ENCODE measurements at regions not wholly inside any gene's neighbourhood (a gene's known extent, or its start where the extent isn't known, plus 50 kb on each side); places are given as distances from the start of the nearest gene placed in this dataset.
A peak's percentile ranks its signal among the peaks of the same experiment; 100 is the strongest.

- TF ChIP-seq EZH2phosphoT487 (IDR thresholded peaks at IDR 0.05; ENCODE audit: borderline replicate concordance, low read length) (no peak), CTCF (conservative IDR thresholded peaks at IDR 0.05; ENCODE audit: low read depth, low read length) (no peak), EZH2 (IDR thresholded peaks at IDR 0.05; ENCODE audit: low read length, unreplicated experiment) (no peak)
- DNase-seq (peak; percentile 83), ATAC-seq (peak; percentile 60)
- no peak overlapping the region for H3K9ac ChIP-seq (ENCODE audit: low read length)
- peak overlapping the region; percentile 67 for H3K4me2 ChIP-seq (ENCODE audit: low read length)
- peaks cover 29% of the 10 kb centered on the region for H3K4me1 ChIP-seq (ENCODE audit: insufficient read depth, low read length)
- H3K27me3 ChIP-seq (ENCODE audit: low read length), result no peaks in the 10 kb centered on the region
- H3F3A ChIP-seq (ENCODE audit: low read length, unreplicated experiment), result peaks cover 4% of the 10 kb centered on the region
- intact Hi-C loops (cut with micrococcal nuclease), result loop anchor here (10.0 kb wide), 1 partner anchor 347 kb away; no protein-coding TSS in a partner anchor
- no peaks in the 10 kb centered on the region for H3K9me2 ChIP-seq (replicated peaks; ENCODE audit: low read length)
- peak overlapping the region; percentile 72 for H3K27ac ChIP-seq (ENCODE audit: low read length)
- no peaks in the 10 kb centered on the region for H4K20me1 ChIP-seq (ENCODE audit: low read length)
- H2AFZ ChIP-seq (ENCODE audit: low read length), result no peak overlapping the region
- no TSS peak for BruUV-seq (replicated peaks)
- H3K9me3 ChIP-seq (ENCODE audit: low read length), result no peaks in the 10 kb centered on the region
- ChIA-PET CTCF (interaction anchor here (0.8 kb wide), 1 partner anchor 349 kb away, joined by 4 read pairs; no protein-coding TSS in a partner anchor), POLR2A (ENCODE audit: unreplicated experiment) (no interaction called here)
- no peaks in the 10 kb centered on the region for H3K79me2 ChIP-seq (ENCODE audit: low read length)
- no peak overlapping the region for H3K4me3 ChIP-seq (ENCODE audit: low read length)
- H3K36me3 ChIP-seq (ENCODE audit: low read depth, low read length), result no peaks in the 10 kb centered on the region
Measured at GRCh38 chr1:14138135-14138506, 438.1 kb downstream of the PRDM2 start.

GRCh38 chr1:14138687-14139086 lies 438.7 kb downstream of the PRDM2 start:
- H3K9me3 ChIP-seq (ENCODE audit: low read length), result no peaks in the 10 kb centered on the region
- H3K79me2 ChIP-seq (ENCODE audit: low read length), result no peaks in the 10 kb centered on the region
- intact Hi-C loops (cut with micrococcal nuclease), result loop anchor here (10.0 kb wide), 1 partner anchor 346 kb away; no protein-coding TSS in a partner anchor
- H3K27ac ChIP-seq (ENCODE audit: low read length), result peak overlapping the region; percentile 72
- no peaks in the 10 kb centered on the region for H3K27me3 ChIP-seq (ENCODE audit: low read length)
- no peak overlapping the region for H2AFZ ChIP-seq (ENCODE audit: low read length)
- H3K9me2 ChIP-seq (replicated peaks; ENCODE audit: low read length), result no peaks in the 10 kb centered on the region
- no peak overlapping the region for H3K4me3 ChIP-seq (ENCODE audit: low read length)
- CTCF ChIA-PET, result no interaction called here
- no peak for DNase-seq
- BruUV-seq (replicated peaks), result no TSS peak
- peaks cover 31% of the 10 kb centered on the region for H3K4me1 ChIP-seq (ENCODE audit: insufficient read depth, low read length)
- H4K20me1 ChIP-seq (ENCODE audit: low read length), result no peaks in the 10 kb centered on the region
- H3K36me3 ChIP-seq (ENCODE audit: low read depth, low read length), result no peaks in the 10 kb centered on the region
- no peak for ATAC-seq
- POLR2A ChIA-PET (ENCODE audit: unreplicated experiment), result no interaction called here
- TF ChIP-seq EZH2 (IDR thresholded peaks at IDR 0.05; ENCODE audit: low read length, unreplicated experiment) (no peak), EZH2phosphoT487 (IDR thresholded peaks at IDR 0.05; ENCODE audit: borderline replicate concordance, low read length) (no peak), CTCF (conservative IDR thresholded peaks at IDR 0.05; ENCODE audit: low read depth, low read length) (peak; percentile 25; the same call in 1 of the 2 replicates)
- H3K9ac ChIP-seq (ENCODE audit: low read length), result no peak overlapping the region
- H3K4me2 ChIP-seq (ENCODE audit: low read length), result peak overlapping the region; percentile 67
- peaks cover 4% of the 10 kb centered on the region for H3F3A ChIP-seq (ENCODE audit: low read length, unreplicated experiment)

- no peak overlapping the region for H3K9ac ChIP-seq (ENCODE audit: low read length)
- H2AFZ ChIP-seq (ENCODE audit: low read length), result no peak overlapping the region
- CTCF ChIA-PET, result no interaction called here
- no peaks in the 10 kb centered on the region for H3K79me2 ChIP-seq (ENCODE audit: low read length)
- peaks cover 4% of the 10 kb centered on the region for H3F3A ChIP-seq (ENCODE audit: low read length, unreplicated experiment)
- no peaks in the 10 kb centered on the region for H3K36me3 ChIP-seq (ENCODE audit: low read depth, low read length)
- POLR2A ChIA-PET (ENCODE audit: unreplicated experiment), result no interaction called here
- no peaks in the 10 kb centered on the region for H3K9me3 ChIP-seq (ENCODE audit: low read length)
- no peaks in the 10 kb centered on the region for H3K27me3 ChIP-seq (ENCODE audit: low read length)
- no peaks in the 10 kb centered on the region for H4K20me1 ChIP-seq (ENCODE audit: low read length)
- intact Hi-C loops (cut with micrococcal nuclease), result no loop called here
- no peak overlapping the region for H3K27ac ChIP-seq (ENCODE audit: low read length)
- peak; percentile 37 for DNase-seq
- TF ChIP-seq CTCF (conservative IDR thresholded peaks at IDR 0.05; ENCODE audit: low read depth, low read length) (no peak), EZH2phosphoT487 (IDR thresholded peaks at IDR 0.05; ENCODE audit: borderline replicate concordance, low read length) (no peak), EZH2 (IDR thresholded peaks at IDR 0.05; ENCODE audit: low read length, unreplicated experiment) (no peak)
- ATAC-seq, result no peak
- peaks cover 27% of the 10 kb centered on the region for H3K4me1 ChIP-seq (ENCODE audit: insufficient read depth, low read length)
- no peak overlapping the region for H3K4me3 ChIP-seq (ENCODE audit: low read length)
- no peaks in the 10 kb centered on the region for H3K9me2 ChIP-seq (replicated peaks; ENCODE audit: low read length)
- H3K4me2 ChIP-seq (ENCODE audit: low read length), result no peak overlapping the region
- no TSS peak for BruUV-seq (replicated peaks)
Measured at GRCh38 chr1:14140831-14141401, 440.9 kb downstream of the PRDM2 start.
